Tibial nerve (tissue), 4 donors: ENCODE measurements at regions not wholly inside any gene's neighbourhood (a gene's known extent, or its start where the extent isn't known, plus 50 kb on each side); places are given as distances from the start of the nearest gene placed in this dataset.

Experiments
- CTCF ChIP-seq, 5 experiments: fragments of 200-600 bp in 3 of 5; fragments of 450-650 bp in 2 of 5; sonication (generic) in 3 of 5; IDR thresholded peaks; one replicate each; pipeline ENCODE4 v1.5.1; 2016 to 2019; ENCODE audit warnings: antibody characterized with exemption in 5 of 5, mild to moderate bottlenecking in 3 of 5, moderate library complexity in 2 of 5
- EP300 ChIP-seq, 2 donors: sonication (generic); formaldehyde crosslinking; IDR thresholded peaks; one replicate each; pipeline ENCODE4 v1.6.1; 2017; ENCODE audit warnings: antibody characterized with exemption in 2 of 2, mild to moderate bottlenecking in 1 of 2
- POLR2A ChIP-seq, 2 donors: fragments of 450-650 bp; IDR thresholded peaks; one replicate each; pipeline ENCODE4 v1.6.1; 2017; ENCODE audit warnings: antibody characterized with exemption in 2 of 2, mild to moderate bottlenecking in 2 of 2, moderate library complexity in 2 of 2

- no peak for TF ChIP-seq CTCF (IDR thresholded peaks at IDR 0.05)
- no peak for TF ChIP-seq POLR2A (IDR thresholded peaks at IDR 0.05)
- TF ChIP-seq EP300 (IDR thresholded peaks at IDR 0.05): no peak
Observed at GRCh38 chr13:32946558-32946957, 69.7 kb upstream of the KL start.
